ENCODE measurements at regions not wholly inside any gene's neighbourhood (a gene's known extent, or its start where the extent isn't known, plus 50 kb on each side); places are given as distances from the start of the nearest gene placed in this dataset.

GRCh38 chr14:99322731-99323599 lies 51.0 kb upstream of the BCL11B start:
- no peak for TF ChIP-seq CTCF (conservative IDR thresholded peaks at IDR 0.05)

GRCh38 chr14:99321955-99322730 lies 50.1 kb upstream of the BCL11B start:
- no peak for TF ChIP-seq CTCF (conservative IDR thresholded peaks at IDR 0.05)
- no peak for DNase-seq (ENCODE audit: extremely low spot score, unreplicated experiment)
- H3K27ac Mint-ChIP-seq: no peak overlapping the region
- H3K4me1 Mint-ChIP-seq (ENCODE audit: unreplicated experiment): peaks cover 21% of the 10 kb centered on the region
- H3K4me3 Mint-ChIP-seq: no peak overlapping the region
- no peaks in the 10 kb centered on the region for H3K9me3 Mint-ChIP-seq
- peaks cover 8% of the 10 kb centered on the region for H3K27me3 Mint-ChIP-seq
- H3K36me3 Mint-ChIP-seq: no peaks in the 10 kb centered on the region

More at GRCh38 chr14:99322731-99323599, 51.0 kb upstream of the BCL11B start:
- Mint-ChIP-seq H3K9me3 (no peaks in the 10 kb centered on the region), H3K27me3 (peaks cover 8% of the 10 kb centered on the region), H3K27ac (no peak overlapping the region), H3K36me3 (no peaks in the 10 kb centered on the region), H3K4me3 (no peak overlapping the region), H3K4me1 (ENCODE audit: unreplicated experiment) (peaks cover 29% of the 10 kb centered on the region)
- no peak for DNase-seq (ENCODE audit: extremely low spot score, unreplicated experiment)

All from type B pancreatic cell (in vitro differentiated cells).